ENCODE measurements at regions not wholly inside any gene's neighbourhood (a gene's known extent, or its start where the extent isn't known, plus 50 kb on each side); places are given as distances from the start of the nearest gene placed in this dataset.

DNA sequence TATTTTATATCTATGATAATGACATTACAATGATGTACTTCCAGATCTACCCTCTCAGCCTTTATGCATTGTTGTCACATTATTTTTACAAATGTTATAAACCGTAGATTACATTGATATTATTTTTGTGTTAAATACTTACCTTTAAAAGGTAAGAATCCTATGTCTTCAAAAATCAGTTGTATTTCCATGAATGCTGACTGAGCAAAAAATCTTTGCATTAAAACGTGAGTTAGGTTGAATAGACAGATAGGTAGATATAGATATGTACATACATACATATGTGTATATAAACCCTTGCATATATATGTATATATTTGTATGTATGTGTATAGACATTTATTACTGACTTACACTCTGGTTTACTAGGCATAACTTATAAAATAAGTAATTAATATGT is 558.2 kb downstream of the CDH26 start:
- H3K9me3 Mint-ChIP-seq (ENCODE audit: unreplicated experiment) = peaks cover 3% of the 10 kb centered on the region
- no peak for DNase-seq
- no peaks in the 10 kb centered on the region for H3K36me3 Mint-ChIP-seq (ENCODE audit: unreplicated experiment)
- H3K27ac Mint-ChIP-seq (ENCODE audit: unreplicated experiment) = no peak overlapping the region
- TF ChIP-seq, protein P1, sequence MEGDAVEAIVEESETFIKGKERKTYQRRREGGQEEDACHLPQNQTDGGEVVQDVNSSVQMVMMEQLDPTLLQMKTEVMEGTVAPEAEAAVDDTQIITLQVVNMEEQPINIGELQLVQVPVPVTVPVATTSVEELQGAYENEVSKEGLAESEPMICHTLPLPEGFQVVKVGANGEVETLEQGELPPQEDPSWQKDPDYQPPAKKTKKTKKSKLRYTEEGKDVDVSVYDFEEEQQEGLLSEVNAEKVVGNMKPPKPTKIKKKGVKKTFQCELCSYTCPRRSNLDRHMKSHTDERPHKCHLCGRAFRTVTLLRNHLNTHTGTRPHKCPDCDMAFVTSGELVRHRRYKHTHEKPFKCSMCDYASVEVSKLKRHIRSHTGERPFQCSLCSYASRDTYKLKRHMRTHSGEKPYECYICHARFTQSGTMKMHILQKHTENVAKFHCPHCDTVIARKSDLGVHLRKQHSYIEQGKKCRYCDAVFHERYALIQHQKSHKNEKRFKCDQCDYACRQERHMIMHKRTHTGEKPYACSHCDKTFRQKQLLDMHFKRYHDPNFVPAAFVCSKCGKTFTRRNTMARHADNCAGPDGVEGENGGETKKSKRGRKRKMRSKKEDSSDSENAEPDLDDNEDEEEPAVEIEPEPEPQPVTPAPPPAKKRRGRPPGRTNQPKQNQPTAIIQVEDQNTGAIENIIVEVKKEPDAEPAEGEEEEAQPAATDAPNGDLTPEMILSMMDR (IDR thresholded peaks at IDR 0.05; ENCODE audit: partially characterized antibody, unreplicated experiment) = no peak
- peaks cover 3% of the 10 kb centered on the region for H3K4me1 Mint-ChIP-seq (ENCODE audit: low read depth, unreplicated experiment)
- peaks cover 1% of the 10 kb centered on the region for H3K27me3 Mint-ChIP-seq (ENCODE audit: unreplicated experiment)
- H3K4me3 Mint-ChIP-seq (ENCODE audit: unreplicated experiment) = no peak overlapping the region

DNA sequence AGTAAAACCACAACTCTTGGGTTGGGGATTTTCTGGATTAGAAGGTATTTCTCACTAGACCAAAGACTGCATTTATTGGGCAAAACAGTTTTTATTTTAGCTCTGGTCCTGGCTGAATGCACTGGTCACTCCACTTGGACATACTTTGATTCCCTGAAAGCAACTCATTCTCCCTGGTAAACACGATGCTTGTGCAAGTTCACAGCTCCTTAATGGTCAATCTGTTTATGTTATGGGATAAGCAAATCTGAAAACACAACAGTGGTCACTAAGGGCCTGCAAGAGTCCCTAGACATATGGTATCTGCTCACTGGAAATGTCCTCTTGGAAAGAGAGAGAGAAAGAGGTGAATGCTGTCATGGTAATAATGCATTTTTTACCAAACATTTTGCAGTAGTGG is 559.8 kb downstream of the CDH26 start:
- TF ChIP-seq, protein P1 (IDR thresholded peaks at IDR 0.05; ENCODE audit: partially characterized antibody, unreplicated experiment) = no peak
- H3K36me3 Mint-ChIP-seq (ENCODE audit: unreplicated experiment) = no peaks in the 10 kb centered on the region
- H3K27ac Mint-ChIP-seq (ENCODE audit: unreplicated experiment) = no peak overlapping the region
- peaks cover 2% of the 10 kb centered on the region for H3K9me3 Mint-ChIP-seq (ENCODE audit: unreplicated experiment)
- H3K4me1 Mint-ChIP-seq (ENCODE audit: low read depth, unreplicated experiment) = no peaks in the 10 kb centered on the region
- peaks cover 1% of the 10 kb centered on the region for H3K27me3 Mint-ChIP-seq (ENCODE audit: unreplicated experiment)
- no peak for DNase-seq
- H3K4me3 Mint-ChIP-seq (ENCODE audit: unreplicated experiment) = no peak overlapping the region

DNA sequence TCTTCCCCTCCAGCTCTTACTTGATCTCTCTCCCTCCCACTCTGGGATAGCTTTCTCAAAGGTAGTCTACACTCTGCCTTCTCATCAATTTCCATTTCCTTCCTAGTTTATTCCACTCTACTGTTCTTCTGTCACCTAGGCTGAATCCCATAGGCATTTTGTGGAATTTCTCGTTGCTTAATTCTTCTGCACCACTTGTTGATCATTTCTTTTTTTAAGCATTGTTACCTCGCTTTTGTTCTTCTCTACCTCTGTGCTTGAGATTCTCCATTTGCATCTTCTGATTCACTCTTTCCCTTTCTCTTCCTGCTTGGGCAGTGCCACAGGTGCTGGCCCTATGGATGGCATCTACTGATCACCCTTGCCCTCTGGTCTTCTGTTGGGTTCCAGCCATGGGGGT is 567.2 kb downstream of the CDH26 start:
- Mint-ChIP-seq H3K27ac (ENCODE audit: unreplicated experiment) (no peak overlapping the region), H3K4me3 (ENCODE audit: unreplicated experiment) (no peak overlapping the region), H3K4me1 (ENCODE audit: low read depth, unreplicated experiment) (no peaks in the 10 kb centered on the region), H3K27me3 (ENCODE audit: unreplicated experiment) (peaks cover 3% of the 10 kb centered on the region), H3K36me3 (ENCODE audit: unreplicated experiment) (peaks cover 4% of the 10 kb centered on the region), H3K9me3 (ENCODE audit: unreplicated experiment) (peaks cover 1% of the 10 kb centered on the region)
- TF ChIP-seq, protein P1 (IDR thresholded peaks at IDR 0.05; ENCODE audit: partially characterized antibody, unreplicated experiment) = no peak
- no peak for DNase-seq

DNA sequence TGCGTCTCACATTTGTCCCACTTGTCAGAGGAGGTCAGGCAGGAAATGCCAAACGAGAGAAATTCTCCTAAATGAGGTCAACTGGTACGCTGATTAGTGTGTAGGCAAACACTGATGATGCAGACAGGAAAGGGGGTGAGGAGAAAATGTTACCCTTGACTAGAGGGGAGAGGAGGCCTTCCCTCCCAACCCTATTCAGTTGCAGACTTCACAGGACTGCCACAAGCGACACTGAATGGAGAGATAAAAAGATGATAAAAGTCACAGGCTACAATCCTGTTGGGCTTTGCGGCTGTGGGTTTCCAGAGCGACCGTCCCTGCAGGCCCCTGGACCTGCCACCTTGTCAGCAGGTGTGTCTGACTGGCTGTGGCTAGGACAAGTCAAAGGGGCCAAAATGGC is 569.4 kb downstream of the CDH26 start:
- no peak for DNase-seq
- H3K27ac Mint-ChIP-seq (ENCODE audit: unreplicated experiment) = no peak overlapping the region
- peaks cover 4% of the 10 kb centered on the region for H3K36me3 Mint-ChIP-seq (ENCODE audit: unreplicated experiment)
- H3K4me3 Mint-ChIP-seq (ENCODE audit: unreplicated experiment) = no peak overlapping the region
- H3K9me3 Mint-ChIP-seq (ENCODE audit: unreplicated experiment) = peaks cover 1% of the 10 kb centered on the region
- H3K4me1 Mint-ChIP-seq (ENCODE audit: low read depth, unreplicated experiment) = no peaks in the 10 kb centered on the region
- H3K27me3 Mint-ChIP-seq (ENCODE audit: unreplicated experiment) = peaks cover 3% of the 10 kb centered on the region
- TF ChIP-seq, protein P1 (IDR thresholded peaks at IDR 0.05; ENCODE audit: partially characterized antibody, unreplicated experiment) = no peak

DNA sequence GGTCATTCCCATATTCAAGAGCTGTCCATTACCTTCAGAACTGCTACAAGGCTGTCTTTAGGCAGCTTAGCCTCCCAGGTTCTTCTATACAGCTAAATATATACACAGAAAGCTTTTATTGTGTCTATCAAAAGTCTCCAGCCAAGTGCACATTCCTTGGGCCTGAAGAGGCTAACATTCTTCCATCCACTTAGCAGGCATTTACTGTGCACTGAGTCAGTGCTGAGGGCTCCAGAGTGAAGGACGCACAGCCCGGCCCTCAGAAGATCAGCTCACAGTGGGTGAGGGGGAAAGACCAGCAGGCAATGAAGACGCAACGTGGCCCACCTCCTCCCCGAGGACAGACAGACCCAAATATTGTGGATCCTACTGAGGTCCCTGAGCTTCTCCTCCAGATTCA is 569.9 kb downstream of the CDH26 start:
- Mint-ChIP-seq H3K4me3 (ENCODE audit: unreplicated experiment) (no peak overlapping the region), H3K9me3 (ENCODE audit: unreplicated experiment) (peaks cover 1% of the 10 kb centered on the region), H3K36me3 (ENCODE audit: unreplicated experiment) (peaks cover 4% of the 10 kb centered on the region), H3K4me1 (ENCODE audit: low read depth, unreplicated experiment) (no peaks in the 10 kb centered on the region), H3K27me3 (ENCODE audit: unreplicated experiment) (peaks cover 3% of the 10 kb centered on the region), H3K27ac (ENCODE audit: unreplicated experiment) (no peak overlapping the region)
- DNase-seq = no peak
- TF ChIP-seq, protein P1 (IDR thresholded peaks at IDR 0.05; ENCODE audit: partially characterized antibody, unreplicated experiment) = no peak
